Sigmoid colon (tissue), 6 donors: ENCODE measurements at regions not wholly inside any gene's neighbourhood (a gene's known extent, or its start where the extent isn't known, plus 50 kb on each side); places are given as distances from the start of the nearest gene placed in this dataset.
"Not testable (repeated sequence)": the region's sequence is repeated elsewhere in the genome, so short reads cannot be mapped to it uniquely, and the experiment has no call there.

Source experiments
- DNase-seq: peaks from one replicate; pipeline ENCODE4 v3.0.0-alpha.2; 2019
- H3K27ac ChIP-seq, 4 donors: fragments of 200-600 bp; sonication (generic); one replicate each; pipeline ENCODE4 v1.5.1; 2016 to 2019; ENCODE audit warnings: mild to moderate bottlenecking in 1 of 4
- H3K27me3 ChIP-seq, 3 donors: fragments of 200-600 bp; sonication (generic); one replicate each; pipeline ENCODE4 v1.5.1; 2019; ENCODE audit warnings: mild to moderate bottlenecking in 1 of 3
- H3K36me3 ChIP-seq, 4 donors: fragments of 200-600 bp; sonication (generic); one replicate each; pipeline ENCODE4 v1.5.1; 2016 to 2019
- H3K4me1 ChIP-seq, 4 donors: fragments of 200-600 bp; sonication (generic); one replicate each; pipeline ENCODE4 v1.5.1; 2017 to 2019
- H3K4me3 ChIP-seq, 4 donors: fragments of 200-600 bp; sonication (generic); one replicate each; pipeline ENCODE4 v1.5.1; 2017 to 2019; ENCODE audit warnings: mild to moderate bottlenecking in 2 of 4, moderate library complexity in 1 of 4
- H3K9me3 ChIP-seq, 4 donors: fragments of 200-600 bp in 3 of 4; sonication (generic) in 3 of 4; one replicate each; pipeline versions ENCODE4 v1.5.1 to v1.6.1; 2013 to 2019
- CTCF ChIP-seq, 4 experiments: fragments of 450-650 bp in 3 of 4; fragments of 200-600 bp in 1 of 4; IDR thresholded peaks; one replicate each; pipeline ENCODE4 v1.5.1; 2016 to 2019; ENCODE audit warnings: antibody characterized with exemption in 4 of 4, mild to moderate bottlenecking in 3 of 4, moderate library complexity in 2 of 4
- EP300 ChIP-seq, 4 donors: sonication (generic); formaldehyde crosslinking; IDR thresholded peaks; one replicate each; pipeline ENCODE4 v1.6.1; 2017; ENCODE audit warnings: antibody characterized with exemption in 4 of 4
- POLR2A ChIP-seq, 2 donors: fragments of 450-650 bp; IDR thresholded peaks; one replicate each; pipeline ENCODE4 v1.6.1; 2016; ENCODE audit warnings: antibody characterized with exemption in 2 of 2, mild to moderate bottlenecking in 2 of 2, moderate library complexity in 2 of 2
- POLR2AphosphoS5 ChIP-seq, 4 donors: sonication (generic); formaldehyde crosslinking; IDR thresholded peaks; one replicate each; pipeline ENCODE4 v1.6.1; 2017; ENCODE audit warnings: antibody characterized with exemption in 4 of 4
- WGBS, 2 donors: extraction: QIAGEN DNeasy Blood & Tissue Kit; methylation state at CpG; one replicate each; pipeline ENCODE4 v1.1.7; 2013; 5-methylcytosine and 5-hydroxymethylcytosine counted together
- intact Hi-C: fragments of 100-400 bp; cut with DNase I; formaldehyde crosslinking; loops from one replicate; pipeline ENCODE4 v1.15.1; 2023
- donor health status: healthy with polysubstance abuse.
- donor health status: healthy.

GRCh38 chr3:96538186-96538585 is 276.2 kb upstream of the EPHA6 start:
- TF ChIP-seq POLR2AphosphoS5 (IDR thresholded peaks at IDR 0.05) (no peak), CTCF (IDR thresholded peaks at IDR 0.05) (no peak), EP300 (IDR thresholded peaks at IDR 0.05) (no peak), POLR2A (IDR thresholded peaks at IDR 0.05) (no peak)
- intact Hi-C loops, result no loop called here
- H3K4me3 ChIP-seq, result no peak overlapping the region
- DNase-seq, result no peak
- H3K27ac ChIP-seq, result no peak overlapping the region
- no peaks in the 10 kb centered on the region for H3K27me3 ChIP-seq
- H3K9me3 ChIP-seq, result no peaks in the 10 kb centered on the region
- 33 to 61% methylated on average over 1 of the region's 1 CpG for WGBS, 2 donors
- H3K4me1 ChIP-seq, result no peaks in the 10 kb centered on the region
- H3K36me3 ChIP-seq, result no peaks in the 10 kb centered on the region

- H3K36me3 ChIP-seq, result no peaks in the 10 kb centered on the region
Measured at GRCh38 chr3:96548073-96548472, 266.3 kb upstream of the EPHA6 start.

GRCh38 chr3:96576935-96577334 is 237.5 kb upstream of the EPHA6 start:
- TF ChIP-seq EP300 (IDR thresholded peaks at IDR 0.05), result no peak
- no peak for TF ChIP-seq CTCF (IDR thresholded peaks at IDR 0.05)
- TF ChIP-seq POLR2A (IDR thresholded peaks at IDR 0.05), result no peak
- TF ChIP-seq POLR2AphosphoS5 (IDR thresholded peaks at IDR 0.05), result no peak
- H3K4me3 ChIP-seq, result no peak overlapping the region
- 88 to 90% methylated on average over 3 of the region's 3 CpGs for WGBS, 2 donors
- no peaks in the 10 kb centered on the region for H3K4me1 ChIP-seq
- no peak overlapping the region for H3K27ac ChIP-seq
- no peaks in the 10 kb centered on the region for H3K27me3 ChIP-seq
- no peaks in the 10 kb centered on the region for H3K36me3 ChIP-seq
- intact Hi-C loops, result no loop called here
- no peaks in the 10 kb centered on the region for H3K9me3 ChIP-seq
- DNase-seq, result no peak

More at GRCh38 chr3:96548073-96548472, 266.3 kb upstream of the EPHA6 start:
- Histone ChIP-seq H3K27me3 (no peaks in the 10 kb centered on the region), H3K9me3 (peaks cover 0 to 3% (median 1%) of the 10 kb centered on the region in 4 donors), H3K4me1 (no peaks in the 10 kb centered on the region), H3K4me3 (no peak overlapping the region), H3K27ac (no peak overlapping the region)
- 57 to 62% methylated on average over 3 of the region's 3 CpGs for WGBS, 2 donors
- TF ChIP-seq EP300 (IDR thresholded peaks at IDR 0.05) (no peak), POLR2AphosphoS5 (IDR thresholded peaks at IDR 0.05) (no peak)
- intact Hi-C loops, result no loop called here
- DNase-seq, result no peak

- intact Hi-C loops, result no loop called here
- DNase-seq, result no peak
- H3K4me1 ChIP-seq, result no peaks in the 10 kb centered on the region
- no peaks in the 10 kb centered on the region for H3K27me3 ChIP-seq
- TF ChIP-seq POLR2AphosphoS5 (IDR thresholded peaks at IDR 0.05), result no peak
- no peak for TF ChIP-seq POLR2A (IDR thresholded peaks at IDR 0.05)
- TF ChIP-seq EP300 (IDR thresholded peaks at IDR 0.05), result no peak
- no peak for TF ChIP-seq CTCF (IDR thresholded peaks at IDR 0.05)
- H3K4me3 ChIP-seq, result no peak overlapping the region
- no peak overlapping the region for H3K27ac ChIP-seq
- H3K36me3 ChIP-seq, result no peaks in the 10 kb centered on the region
- H3K9me3 ChIP-seq, result peaks cover 0 to 4% (median 1%) of the 10 kb centered on the region in 4 donors
Measured at GRCh38 chr3:96584066-96584465, 230.3 kb upstream of the EPHA6 start.

GRCh38 chr3:96606865-96607264 is 207.5 kb upstream of the EPHA6 start:
- intact Hi-C loops, H3K4me3 ChIP-seq, H3K27ac ChIP-seq, DNase-seq, H3K9me3 ChIP-seq, H3K36me3 ChIP-seq, H3K27me3 ChIP-seq, H3K4me1 ChIP-seq: not testable (repeated sequence)
- WGBS, 2 donors, result 66 to 91% methylated on average over 6 of the region's 6 CpGs

- Histone ChIP-seq H3K27me3 (no peaks in the 10 kb centered on the region), H3K36me3 (no peaks in the 10 kb centered on the region), H3K27ac (no peak overlapping the region), H3K4me3 (no peak overlapping the region), H3K4me1 (no peaks in the 10 kb centered on the region), H3K9me3 (no peaks in the 10 kb centered on the region)
- no peak for DNase-seq
- TF ChIP-seq POLR2AphosphoS5 (IDR thresholded peaks at IDR 0.05) (no peak), EP300 (IDR thresholded peaks at IDR 0.05) (no peak), POLR2A (IDR thresholded peaks at IDR 0.05) (no peak), CTCF (IDR thresholded peaks at IDR 0.05) (no peak)
- 92 to 97% methylated on average over 20 of the region's 20 CpGs for WGBS, 2 donors
- intact Hi-C loops, result no loop called here
Measured at GRCh38 chr3:96619475-96619874, 194.9 kb upstream of the EPHA6 start.
